MCF 10A (cell line): ENCODE measurements at regions not wholly inside any gene's neighbourhood (a gene's known extent, or its start where the extent isn't known, plus 50 kb on each side); places are given as distances from the start of the nearest gene placed in this dataset.
A peak's percentile ranks its signal among the peaks of the same experiment; 100 is the strongest.

Source experiments
- BruUV-seq: library from RNA; stranded (reverse); fragments of 400-500 nt; replicated peaks from 2 replicates; lab custom pipeline; 2021; lab: Mats Ljungman, UMichigan
- CTCF ChIA-PET: fragments of 300-600 bp; sonication (Branson Sonifier 250); formaldehyde crosslinking; extraction: SDS; loops from one replicate; lab custom pipeline; 2021; ENCODE audit warnings: antibody characterized with exemption, inconsistent platforms; lab: Yijun Ruan, JAX
- POLR2A ChIA-PET: fragments of 300-600, 350-650 bp; sonication (Branson Sonifier 250); formaldehyde crosslinking; extraction: SDS; loops from one replicate; lab custom pipeline; 2020; ENCODE audit warnings: antibody characterized with exemption, inconsistent platforms; lab: Yijun Ruan, JAX
- DNase-seq: peaks from one replicate; pipeline ENCODE4 v3.0.0-alpha.2; 2018; ENCODE audit not compliant: unreplicated experiment
- H3K27ac Mint-ChIP-seq: one replicate; pipeline ENCODE4 v1.8.0; 2022; ENCODE audit warnings: mild to moderate bottlenecking, low read depth, mixed read lengths; ENCODE audit not compliant: unreplicated experiment
- H3K27me3 Mint-ChIP-seq: one replicate; pipeline ENCODE4 v1.8.0; 2022; ENCODE audit warnings: mixed read lengths; ENCODE audit not compliant: insufficient read depth, unreplicated experiment
- H3K36me3 Mint-ChIP-seq: one replicate; pipeline ENCODE4 v1.8.0; 2022; ENCODE audit warnings: mild to moderate bottlenecking, moderate library complexity, mixed read lengths; ENCODE audit not compliant: insufficient read depth, unreplicated experiment
- H3K4me1 Mint-ChIP-seq: one replicate; pipeline ENCODE4 v1.8.0; 2022; ENCODE audit warnings: mixed read lengths; ENCODE audit not compliant: insufficient read depth, unreplicated experiment
- H3K4me3 Mint-ChIP-seq: one replicate; pipeline ENCODE4 v1.8.0; 2022; ENCODE audit warnings: mild to moderate bottlenecking, moderate library complexity, mixed read lengths; ENCODE audit not compliant: unreplicated experiment
- H3K9me3 Mint-ChIP-seq: one replicate; pipeline ENCODE4 v1.8.0; 2022; ENCODE audit warnings: mixed read lengths; ENCODE audit not compliant: unreplicated experiment
- CTCF ChIP-seq: fragments of 200-600 bp; IDR thresholded peaks from one replicate; pipeline ENCODE4 v1.8.0; 2022; ENCODE audit warnings: antibody characterized with exemption, mild to moderate bottlenecking; ENCODE audit not compliant: unreplicated experiment
- intact Hi-C: fragments of 100-400 bp; cut with micrococcal nuclease; formaldehyde crosslinking; loops from 2 replicates; pipeline ENCODE4 v1.14.1; 2022

- TF ChIP-seq CTCF, result no peak
- Mint-ChIP-seq H3K4me3 (no peak overlapping the region), H3K4me1 (no peaks in the 10 kb centered on the region), H3K9me3 (no peaks in the 10 kb centered on the region), H3K36me3 (no peaks in the 10 kb centered on the region), H3K27ac (no peak overlapping the region), H3K27me3 (peaks cover 70% of the 10 kb centered on the region)
- ChIA-PET POLR2A (no interaction called here), CTCF (no interaction called here)
- DNase-seq, result no peak
- intact Hi-C loops, result no loop called here
- BruUV-seq, result no TSS peak
Observed at GRCh38 chr6:98116455-98116854, 717.9 kb upstream of the POU3F2 start.

GRCh38 chr6:98117068-98117467 lies 717.3 kb upstream of the POU3F2 start:
- H3K36me3 Mint-ChIP-seq, result no peaks in the 10 kb centered on the region
- H3K27me3 Mint-ChIP-seq, result peaks cover 64% of the 10 kb centered on the region
- intact Hi-C loops, result no loop called here
- BruUV-seq, result no TSS peak
- no peak for TF ChIP-seq CTCF
- no peak overlapping the region for H3K27ac Mint-ChIP-seq
- ChIA-PET CTCF (no interaction called here), POLR2A (no interaction called here)
- no peak overlapping the region for H3K4me3 Mint-ChIP-seq
- H3K4me1 Mint-ChIP-seq, result no peaks in the 10 kb centered on the region
- H3K9me3 Mint-ChIP-seq, result no peaks in the 10 kb centered on the region
- DNase-seq, result no peak

GRCh38 chr6:98118397-98119045 lies 715.9 kb upstream of the POU3F2 start:
- DNase-seq, result no peak
- intact Hi-C loops, result no loop called here
- ChIA-PET POLR2A (no interaction called here), CTCF (no interaction called here)
- H3K4me1 Mint-ChIP-seq, result no peaks in the 10 kb centered on the region
- H3K9me3 Mint-ChIP-seq, result no peaks in the 10 kb centered on the region
- H3K27me3 Mint-ChIP-seq, result peaks cover 49% of the 10 kb centered on the region
- H3K4me3 Mint-ChIP-seq, result no peak overlapping the region
- no peak for TF ChIP-seq CTCF
- no peaks in the 10 kb centered on the region for H3K36me3 Mint-ChIP-seq
- no TSS peak for BruUV-seq
- no peak overlapping the region for H3K27ac Mint-ChIP-seq

- H3K4me1 Mint-ChIP-seq, result no peaks in the 10 kb centered on the region
- H3K27me3 Mint-ChIP-seq, result peaks cover 22% of the 10 kb centered on the region
- TF ChIP-seq CTCF, result no peak
- H3K4me3 Mint-ChIP-seq, result no peak overlapping the region
- no TSS peak for BruUV-seq
- POLR2A ChIA-PET, result no interaction called here
- H3K9me3 Mint-ChIP-seq, result no peaks in the 10 kb centered on the region
- H3K36me3 Mint-ChIP-seq, result no peaks in the 10 kb centered on the region
- intact Hi-C loops, result no loop called here
- peak; percentile 3 for DNase-seq
- H3K27ac Mint-ChIP-seq, result no peak overlapping the region
- CTCF ChIA-PET, result interaction anchor here (0.6 to 1.1 kb wide), 2 partner anchors 9 to 432 kb away, joined by 3 read pairs; no protein-coding TSS in a partner anchor
Observed at GRCh38 chr6:98124171-98124570, 710.2 kb upstream of the POU3F2 start.
